ENCODE measurements at regions not wholly inside any gene's neighbourhood (a gene's known extent, or its start where the extent isn't known, plus 50 kb on each side); places are given as distances from the start of the nearest gene placed in this dataset.
"Not testable (repeated sequence)": the region's sequence is repeated elsewhere in the genome, so short reads cannot be mapped to it uniquely, and the experiment has no call there.

DNA sequence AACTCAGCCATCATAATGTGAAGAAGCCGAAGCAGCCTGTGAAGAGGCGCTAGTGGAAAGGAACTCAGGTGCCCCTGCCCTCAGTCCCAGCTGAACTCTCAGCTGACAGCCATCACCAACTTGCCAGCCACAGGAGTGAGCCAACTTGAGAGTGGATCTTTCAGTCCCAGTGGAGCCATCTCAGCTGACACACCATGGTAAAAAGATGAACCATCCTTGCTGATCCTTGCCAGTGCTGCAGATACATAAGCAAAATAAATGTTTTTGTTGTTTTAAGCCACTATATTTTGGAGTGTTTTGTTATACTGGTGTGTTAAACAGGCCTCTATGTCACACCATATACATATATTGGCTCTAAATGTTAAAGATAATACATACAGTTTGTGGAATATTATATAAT lies 195.8 kb upstream of the SPRED2 start:
- no peak for DNase-seq

DNA sequence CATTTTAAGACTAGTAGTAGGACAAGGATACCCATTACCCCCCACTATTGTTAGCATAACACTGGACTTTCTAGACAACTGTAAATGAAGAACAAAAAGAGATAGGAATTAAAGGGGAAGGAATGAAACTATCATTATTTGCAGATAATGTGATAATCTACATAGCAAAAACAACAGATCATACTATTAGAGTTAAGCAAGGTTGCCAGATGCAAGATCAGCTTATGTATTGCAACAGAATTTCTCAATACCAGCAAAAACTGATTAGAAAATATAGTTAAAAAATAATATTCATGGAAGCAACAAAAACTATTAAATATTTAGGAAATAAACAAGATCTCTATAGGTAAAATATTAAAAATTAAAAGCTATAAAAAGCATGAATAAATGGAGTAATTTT lies 194.4 kb upstream of the SPRED2 start:
- no peak for DNase-seq

DNA sequence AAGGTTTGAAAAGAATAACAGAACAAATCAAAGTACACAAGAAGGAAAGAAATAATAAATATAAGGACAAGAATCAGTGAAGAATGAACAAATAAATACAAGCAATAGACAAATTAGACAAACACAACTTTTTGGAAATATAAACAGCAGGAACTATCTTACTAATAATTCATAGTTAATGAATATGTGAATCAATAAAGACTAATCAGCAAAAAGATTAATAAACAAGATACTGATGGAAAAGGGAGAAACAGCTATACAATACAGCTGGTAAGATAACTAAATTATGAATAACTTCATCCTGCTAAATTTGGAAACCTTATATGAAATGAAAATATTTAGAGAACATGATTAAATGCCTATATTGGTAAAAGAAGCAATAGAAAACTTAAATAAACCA lies 193.6 kb upstream of the SPRED2 start:
- DNase-seq = no peak

DNA sequence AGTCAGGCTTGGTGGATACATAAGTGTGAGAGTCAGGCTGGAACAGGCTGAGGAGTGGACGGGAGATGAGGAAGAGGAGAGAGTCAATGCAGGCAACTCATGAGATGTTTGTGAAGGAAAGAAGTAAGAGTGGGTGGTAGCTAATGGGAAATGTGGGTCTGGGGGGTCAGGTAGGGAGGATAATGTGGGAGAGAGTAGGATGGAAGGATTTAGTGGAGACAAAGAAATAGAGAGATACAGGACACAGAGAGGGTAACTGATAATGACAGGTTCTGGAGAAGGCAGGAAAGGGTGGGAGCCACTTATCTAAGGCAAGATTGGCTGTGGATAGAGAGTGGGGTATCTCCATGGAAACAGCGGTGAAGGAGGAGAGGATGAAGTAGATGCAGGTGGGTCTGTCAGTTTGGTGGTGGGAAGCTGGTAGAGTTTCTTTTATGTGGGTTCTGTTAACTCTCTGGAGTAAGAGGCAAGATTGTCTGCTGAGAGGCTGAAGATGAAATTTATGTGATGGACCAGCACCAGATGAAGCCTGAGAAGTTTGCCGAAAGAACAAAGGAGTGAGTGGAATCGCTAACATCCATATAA lies 190.6 kb upstream of the SPRED2 start:
- no peak for DNase-seq

DNA sequence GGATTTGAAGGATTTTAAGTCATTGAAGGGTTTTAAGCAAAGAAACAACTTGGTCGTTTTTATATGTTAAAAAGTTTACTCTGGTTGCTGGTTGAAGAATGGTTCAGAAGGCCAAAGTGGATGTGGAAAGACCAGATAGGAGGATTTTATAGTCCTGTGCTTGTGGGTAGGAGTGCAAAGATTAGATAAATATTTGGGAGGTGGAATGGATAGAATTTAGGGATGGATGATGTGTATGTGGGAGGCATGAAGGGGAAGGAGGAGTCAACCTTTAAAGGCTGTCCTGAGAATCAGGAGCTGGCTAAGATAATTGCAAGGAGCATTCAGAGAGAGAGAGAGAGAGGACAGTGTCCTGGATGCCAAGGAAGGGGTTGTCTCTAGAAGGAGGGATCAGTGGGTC lies 190.1 kb upstream of the SPRED2 start:
- DNase-seq = no peak

DNA sequence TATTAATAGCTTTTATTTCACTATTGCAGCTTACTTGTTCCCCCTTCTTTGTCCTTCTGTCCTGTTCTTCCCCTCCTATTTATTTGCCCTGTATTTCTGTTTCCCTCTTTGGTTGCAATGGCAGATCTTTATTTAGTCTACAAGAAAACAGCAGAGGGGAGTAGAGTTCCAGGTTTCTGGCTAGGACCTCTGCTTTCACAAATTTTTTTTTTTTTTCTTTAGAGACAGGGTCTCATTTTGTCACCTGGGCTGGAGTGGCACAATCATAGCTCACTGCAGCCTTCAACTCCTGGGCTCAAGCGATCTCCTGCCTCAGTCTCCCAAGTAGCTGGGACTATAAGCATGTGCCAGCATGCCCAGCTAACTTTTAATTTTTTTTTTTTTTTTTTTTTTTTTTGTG lies 188.1 kb upstream of the SPRED2 start:
- no peak for DNase-seq

DNA sequence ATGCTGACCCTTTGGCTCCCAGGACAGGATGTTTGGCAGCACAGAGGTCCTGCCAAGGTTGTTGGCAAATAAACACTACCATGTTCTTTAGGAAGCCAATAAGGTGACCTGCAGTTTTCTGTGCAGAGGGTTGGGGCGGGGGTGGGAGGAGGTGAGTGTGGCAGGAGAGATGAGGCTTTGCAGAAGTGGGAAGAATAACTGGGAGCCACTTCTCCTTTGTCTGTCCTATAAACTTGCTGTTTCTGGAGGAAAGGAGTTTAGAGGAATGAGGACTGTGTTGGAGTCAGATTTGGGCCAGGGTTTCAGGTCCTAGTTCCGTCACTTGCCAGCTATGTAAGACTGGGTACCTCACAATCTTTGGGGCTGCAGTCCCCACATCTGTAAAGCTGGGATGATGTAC lies 187.6 kb upstream of the SPRED2 start:
- no peak for DNase-seq

DNA sequence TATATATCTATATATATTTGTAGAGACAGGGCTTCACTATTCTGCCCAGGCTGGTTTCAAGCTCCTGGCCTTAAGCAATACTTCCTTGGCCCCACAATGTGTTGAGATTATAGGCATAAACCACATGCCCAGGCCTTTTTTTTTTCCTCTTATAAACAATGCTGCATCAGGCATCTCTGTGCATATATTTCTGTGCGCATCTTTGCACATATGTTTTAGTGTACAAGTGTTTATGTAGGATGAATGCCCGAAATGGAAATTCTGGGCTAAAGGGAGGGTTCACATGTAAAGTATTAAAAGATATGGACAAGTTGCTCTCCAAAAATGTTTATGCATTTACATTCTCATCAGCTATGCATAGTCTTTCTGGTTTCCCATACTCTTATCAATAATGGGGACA lies 183.2 kb upstream of the SPRED2 start:
- DNase-seq = no peak

DNA sequence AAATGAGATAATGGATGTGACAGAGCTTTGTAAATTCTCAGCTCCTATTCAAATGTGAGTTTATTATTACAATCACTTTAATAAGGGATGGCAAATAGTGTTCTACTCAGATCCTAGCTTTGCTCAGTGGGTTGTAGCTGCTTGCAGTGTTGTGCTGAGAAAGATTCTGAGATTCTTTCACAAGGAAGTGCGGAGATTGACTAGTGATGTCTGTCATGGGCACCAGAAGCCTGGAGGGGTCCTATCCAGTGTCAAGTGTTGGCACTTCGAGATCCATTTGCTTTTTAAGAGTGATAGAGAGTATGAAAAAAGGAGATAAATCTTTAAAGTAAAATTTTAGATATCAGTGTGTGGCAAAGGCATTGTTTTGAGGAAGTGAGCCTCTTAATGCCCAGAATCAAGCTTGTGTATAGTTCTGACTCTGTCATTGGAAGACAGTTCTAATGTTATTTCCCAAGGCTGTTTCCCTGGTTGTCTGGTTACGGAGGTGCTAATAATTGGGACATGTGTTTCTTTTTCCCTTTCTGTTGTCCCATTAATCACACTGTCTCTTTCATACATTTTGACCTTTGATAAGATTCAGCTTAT lies 181.7 kb upstream of the SPRED2 start:
- DNase-seq = no peak

DNA sequence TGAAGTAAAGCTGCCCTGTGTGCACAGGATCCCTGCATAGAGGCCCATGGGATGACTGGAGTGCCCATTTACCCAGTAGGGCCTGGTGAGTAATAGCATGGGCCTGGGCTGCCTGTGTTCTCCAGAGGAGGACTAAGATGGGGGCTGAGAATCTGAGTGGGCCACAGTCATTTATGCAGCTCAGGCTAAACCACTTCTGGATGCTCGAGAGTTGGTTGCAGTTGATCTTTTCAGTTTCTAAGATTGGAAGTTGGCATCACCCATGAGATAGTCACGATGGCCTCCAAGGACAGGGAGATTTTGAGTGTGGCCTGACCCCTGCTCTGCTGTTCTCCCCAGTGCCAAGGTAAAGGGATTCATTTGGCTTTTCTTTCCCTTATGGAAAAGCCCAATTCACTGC lies 179.1 kb upstream of the SPRED2 start:
- no peak for DNase-seq

DNA sequence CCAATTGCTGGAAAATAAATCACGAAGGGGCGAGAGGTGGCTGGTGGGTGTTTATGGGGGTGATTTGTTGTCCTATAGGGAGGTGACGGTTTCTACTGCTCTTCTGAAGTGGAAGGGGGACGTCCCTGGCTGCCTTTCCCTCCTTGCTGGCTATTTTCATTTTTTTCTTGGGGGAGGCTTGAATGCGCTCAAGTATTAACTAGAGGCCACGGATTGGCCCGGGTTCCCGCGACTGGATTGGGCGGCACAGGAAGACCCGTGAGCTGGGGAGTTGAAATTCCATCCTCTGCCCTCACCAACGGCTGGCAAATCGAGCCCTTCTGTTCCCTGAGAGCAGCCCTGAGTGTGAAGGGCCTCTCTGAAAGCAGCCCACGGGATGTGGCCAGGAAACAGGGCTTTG lies 176.5 kb upstream of the SPRED2 start:
- DNase-seq = no peak

DNA sequence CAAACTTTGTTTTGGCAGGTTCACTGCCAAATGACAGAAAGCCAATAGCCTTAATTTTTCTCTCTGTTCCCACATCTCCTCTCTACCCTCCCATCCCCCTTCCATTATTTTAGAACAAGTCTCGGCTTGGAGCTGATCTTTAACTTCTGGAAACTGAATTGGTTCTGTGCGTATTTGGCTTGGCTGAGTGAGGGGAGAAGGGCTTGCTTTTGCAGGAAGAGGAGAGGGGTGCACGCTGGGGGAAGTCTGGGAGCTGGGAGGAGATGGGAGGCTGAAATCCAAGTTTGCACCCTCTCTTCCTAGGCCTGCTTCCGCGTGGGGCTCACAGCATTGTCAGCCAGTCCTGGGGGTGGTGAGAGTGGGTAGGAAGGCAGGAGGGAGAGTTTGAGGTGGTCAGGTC lies 176.1 kb upstream of the SPRED2 start:
- no peak for DNase-seq

DNA sequence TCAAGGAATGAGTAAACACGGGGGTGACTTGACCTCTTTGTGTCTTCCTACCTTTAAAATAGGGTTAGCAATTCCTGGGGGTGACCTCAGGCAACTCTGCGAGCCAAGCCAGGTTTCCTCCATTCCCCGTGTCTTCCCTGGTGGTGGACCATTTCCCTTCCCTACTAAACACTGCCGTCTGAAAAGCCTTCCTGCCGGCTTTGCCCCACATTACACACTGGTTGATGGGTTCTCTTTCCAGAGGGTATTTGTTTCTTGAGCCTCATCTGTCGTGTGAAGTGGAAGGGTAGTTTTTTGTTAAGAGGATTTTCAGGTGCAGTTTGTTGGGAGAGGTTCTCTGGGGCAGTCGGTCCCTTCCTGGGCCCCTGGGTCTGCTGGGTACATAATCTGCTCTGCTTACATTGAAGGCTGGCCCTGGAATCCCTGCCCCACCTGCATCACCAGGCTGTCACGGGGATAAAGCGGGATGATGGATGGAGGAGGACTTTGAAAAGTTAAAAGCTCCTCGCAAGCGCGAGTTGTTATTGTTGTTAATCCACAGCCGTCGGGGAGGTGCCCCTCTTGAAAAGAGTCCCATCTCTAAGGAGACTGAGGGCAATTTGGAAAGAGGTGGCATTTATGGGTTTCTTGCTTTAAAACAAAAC lies 175.4 kb upstream of the SPRED2 start:
- no peak for DNase-seq

DNA sequence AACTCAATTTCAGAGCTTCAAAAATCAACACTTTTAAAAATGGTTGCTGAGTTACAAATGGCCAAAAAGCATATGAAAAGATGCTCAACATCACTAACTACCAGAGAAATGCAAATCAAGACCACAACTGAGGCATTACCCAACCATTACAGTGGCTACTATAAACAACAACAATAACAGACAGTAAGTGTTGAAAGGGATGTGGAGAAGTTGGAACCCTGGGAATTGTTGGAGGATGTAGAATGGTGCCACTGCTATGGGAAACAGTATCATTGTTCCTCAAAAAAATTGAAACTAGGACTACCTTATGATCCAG lies 173.3 kb upstream of the SPRED2 start:
- DNase-seq = no peak

DNA sequence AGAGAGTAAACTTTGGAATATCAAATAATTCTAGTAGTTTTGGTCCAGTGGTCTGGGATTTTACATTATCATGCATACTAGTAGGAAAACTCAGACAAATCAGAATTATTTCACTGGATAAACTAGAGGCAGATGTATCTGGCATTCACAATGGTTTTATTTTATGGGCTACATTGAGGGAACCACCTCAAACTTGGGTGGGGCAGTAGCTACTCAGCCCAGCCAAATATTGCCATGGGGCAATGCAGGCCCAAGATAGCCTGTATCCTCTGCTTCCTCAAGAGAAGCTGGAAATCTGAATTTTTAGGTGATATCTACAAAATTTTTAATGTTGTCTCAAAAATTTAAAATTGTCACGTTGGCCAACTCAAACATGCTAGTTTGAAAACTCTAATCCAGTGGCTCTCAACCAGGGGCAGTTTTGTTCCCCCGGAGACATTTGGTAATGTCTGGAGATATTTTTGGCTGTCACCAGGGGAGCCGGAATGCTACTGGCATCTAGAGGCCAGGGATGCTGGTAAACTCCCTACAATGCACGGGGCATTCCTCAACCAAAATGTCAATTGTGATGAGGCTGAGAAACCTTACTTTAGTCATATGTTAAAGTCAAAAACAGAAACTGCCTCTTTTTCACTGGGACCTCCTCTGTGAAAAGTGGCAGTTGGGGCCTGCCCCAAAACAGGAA lies 172.8 kb upstream of the SPRED2 start:
- no peak for DNase-seq

DNA sequence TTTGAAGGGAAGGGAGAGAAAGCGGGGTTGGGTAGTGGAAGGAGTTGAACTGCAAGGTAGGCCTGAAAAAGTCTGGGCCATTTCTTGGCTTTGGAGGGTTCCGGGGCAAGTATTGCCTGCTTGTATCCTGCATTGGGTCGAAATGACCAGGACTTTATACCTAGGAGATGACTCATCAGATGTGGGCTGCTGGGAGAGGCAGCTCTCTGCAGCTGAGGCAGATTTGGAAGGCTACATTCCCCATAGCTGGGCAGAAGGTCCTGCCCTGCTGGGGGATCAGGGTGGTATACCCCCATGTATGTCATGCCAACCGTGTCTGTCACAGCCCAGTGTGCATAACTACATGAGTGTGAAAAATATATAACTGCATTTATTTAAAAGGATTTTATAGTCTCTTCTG lies 171.8 kb upstream of the SPRED2 start:
- no peak for DNase-seq

DNA sequence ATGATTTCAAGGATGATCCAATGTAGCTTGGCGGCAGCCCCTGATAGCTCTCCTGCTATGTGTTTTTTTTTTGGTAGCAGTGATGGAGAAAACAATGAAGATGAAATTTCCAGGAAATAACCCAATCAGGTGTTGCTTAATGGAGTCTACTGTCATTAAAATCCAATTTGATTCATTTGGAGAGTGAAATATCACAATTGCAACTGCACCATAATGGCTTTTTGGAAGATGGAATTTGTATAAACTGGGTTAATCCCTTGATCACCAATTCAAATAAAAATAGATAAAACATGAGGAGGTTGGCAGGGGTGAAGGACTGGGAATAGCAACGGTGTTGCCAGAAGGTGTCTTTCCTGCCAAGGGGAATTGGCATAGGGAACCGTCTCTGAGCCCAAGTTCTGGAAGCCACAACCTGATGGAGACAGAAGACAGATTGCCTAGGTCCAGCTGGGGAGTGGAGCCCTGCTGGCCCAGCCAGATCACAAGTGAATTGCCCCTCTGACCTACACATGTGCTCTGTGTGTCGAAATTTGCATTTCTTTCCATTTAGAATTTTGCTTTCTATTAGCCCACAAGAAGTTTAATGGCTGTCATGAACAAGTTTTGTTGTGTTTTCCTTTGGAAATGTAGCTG lies 170.3 kb upstream of the SPRED2 start:
- peak; percentile 31 to 68 for DNase-seq

DNA sequence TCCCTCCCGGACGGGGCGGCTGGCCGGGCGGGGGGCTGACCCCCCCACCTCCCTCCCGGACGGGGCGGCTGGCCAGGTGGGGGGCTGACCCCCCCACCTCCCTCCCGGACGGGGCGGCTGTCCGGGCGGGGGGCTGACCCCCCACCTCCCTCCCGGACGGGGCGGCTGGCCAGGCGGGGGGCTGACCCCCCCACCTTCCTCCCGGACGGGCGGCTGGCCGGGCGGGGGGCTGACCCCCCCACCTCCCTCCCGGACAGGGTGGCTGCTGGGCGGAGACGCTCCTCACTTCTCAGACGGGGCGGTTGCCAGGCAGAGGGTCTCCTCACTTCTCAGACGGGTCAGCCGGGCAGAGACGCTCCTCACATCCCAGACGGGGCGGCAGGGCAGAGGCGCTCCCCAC lies 168.5 kb upstream of the SPRED2 start:
- not testable (repeated sequence) for DNase-seq

DNA sequence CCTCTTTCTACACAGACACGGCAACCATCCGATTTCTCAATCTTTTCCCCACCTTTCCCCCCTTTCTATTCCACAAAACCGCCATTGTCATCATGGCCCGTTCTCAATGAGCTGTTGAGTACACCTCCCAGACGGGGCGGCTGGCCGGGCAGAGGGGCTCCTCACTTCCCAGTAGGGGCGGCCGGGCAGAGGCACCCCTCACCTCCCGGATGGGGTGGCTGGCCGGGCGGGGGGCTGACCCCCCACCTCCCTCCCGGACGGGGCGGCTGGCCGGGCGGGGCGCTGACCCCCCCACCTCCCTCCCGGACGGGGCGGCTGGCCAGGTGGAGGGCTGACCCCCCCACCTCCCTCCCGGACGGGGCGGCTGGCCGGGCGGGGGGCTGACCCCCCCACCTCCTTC lies 168.0 kb upstream of the SPRED2 start:
- DNase-seq = not testable (repeated sequence)

DNA sequence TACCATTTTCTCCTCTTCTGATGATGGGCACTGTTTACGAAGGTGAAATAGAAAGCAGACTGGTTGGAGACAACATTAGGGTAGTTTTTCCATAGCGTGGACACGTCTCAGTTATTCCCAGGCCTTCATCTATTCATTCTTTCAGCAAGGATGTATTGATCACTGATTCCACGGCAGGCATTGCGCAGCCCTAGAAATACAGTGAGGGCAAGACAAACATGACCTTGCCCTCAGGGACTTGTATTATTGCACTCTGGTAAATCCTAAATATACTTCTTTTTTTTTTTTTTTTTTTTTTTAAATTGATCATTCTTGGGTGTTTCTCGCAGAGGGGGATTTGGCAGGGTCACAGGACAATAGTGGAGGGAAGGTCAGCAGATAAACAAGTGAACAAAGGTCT lies 167.3 kb upstream of the SPRED2 start:
- DNase-seq = no peak

DNA sequence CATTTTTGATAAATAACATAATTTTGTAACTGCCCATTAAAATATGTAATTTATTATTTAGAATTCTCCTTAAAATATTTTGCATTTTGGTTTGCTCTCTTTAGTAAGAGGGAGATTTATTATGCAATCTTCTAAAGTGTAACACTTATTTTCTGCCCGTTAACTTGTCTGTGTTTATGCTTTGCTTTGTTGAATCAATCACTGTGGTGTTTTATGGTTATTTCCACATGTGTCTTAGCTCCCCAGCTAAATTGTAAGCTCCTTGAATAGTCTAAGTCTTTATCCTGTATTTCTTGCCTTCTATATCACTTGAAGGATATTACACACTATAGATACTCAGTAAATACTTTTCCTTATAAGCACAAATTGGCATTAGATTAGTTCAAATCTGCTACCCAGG lies 166.6 kb upstream of the SPRED2 start:
- DNase-seq = no peak

DNA sequence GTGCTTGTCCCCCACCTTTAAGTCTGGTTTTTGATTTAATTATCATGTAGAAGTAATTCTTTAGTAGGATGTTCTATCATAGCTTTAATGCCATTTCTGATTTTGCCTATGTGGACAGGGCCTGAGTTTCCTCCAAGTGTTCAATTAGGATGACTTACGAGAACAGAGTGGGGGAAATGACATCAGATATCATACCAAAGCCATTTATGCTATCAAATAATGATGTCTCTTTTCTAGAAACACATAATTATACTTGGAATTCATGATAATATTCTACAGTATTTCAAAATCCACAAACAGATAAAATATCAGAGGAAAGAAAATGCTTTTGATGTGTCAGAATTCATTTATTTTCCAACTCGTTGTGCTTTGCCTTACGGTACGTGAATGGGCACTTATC lies 165.9 kb upstream of the SPRED2 start:
- no peak for DNase-seq

DNA sequence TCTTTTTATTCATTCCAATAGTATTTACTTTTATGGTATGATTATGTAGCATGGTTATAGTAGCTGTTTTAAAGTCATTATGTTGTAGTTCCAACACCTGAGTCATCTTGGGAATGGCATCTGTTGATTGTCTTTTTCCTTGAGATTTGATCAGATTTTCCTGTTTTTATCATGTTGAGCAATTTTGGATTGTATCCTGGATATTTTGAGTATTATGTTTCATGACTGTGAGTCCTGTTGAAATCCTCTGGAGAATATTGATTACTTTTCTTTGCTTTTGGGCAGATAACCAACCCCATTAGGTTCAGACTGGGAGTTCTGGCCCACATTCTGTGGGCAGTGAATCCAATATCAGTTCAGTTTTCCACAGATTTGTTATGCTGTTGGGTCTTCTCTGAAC lies 163.2 kb upstream of the SPRED2 start:
- no peak for DNase-seq

DNA sequence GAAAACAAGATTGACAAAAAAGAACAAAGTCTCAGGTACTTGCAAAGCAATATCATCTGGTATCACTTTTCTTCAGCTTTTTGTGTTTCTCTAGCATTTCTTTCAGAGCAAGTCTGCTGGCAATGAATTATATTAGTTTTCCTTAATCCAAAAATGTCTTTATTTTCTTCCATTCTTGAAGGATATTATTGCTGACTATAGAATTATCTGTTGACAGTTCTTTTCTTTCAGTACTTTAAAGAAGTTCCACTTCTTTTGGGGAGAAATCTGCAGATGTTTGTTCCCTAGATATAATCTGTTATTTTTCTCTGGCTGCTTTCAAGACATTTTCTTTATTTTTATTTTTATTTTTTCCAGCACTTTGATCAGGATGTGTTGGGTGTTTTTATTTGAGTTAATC lies 161.8 kb upstream of the SPRED2 start:
- no peak for DNase-seq

Data from cerebellar nuclear complex (tissue), 1 donor.